ENCODE measurements at regions not wholly inside any gene's neighbourhood (a gene's known extent, or its start where the extent isn't known, plus 50 kb on each side); places are given as distances from the start of the nearest gene placed in this dataset.
A peak's percentile ranks its signal among the peaks of the same experiment; 100 is the strongest.

GRCh38 chr1:79177844-79178243 is 171.3 kb upstream of the ADGRL4 start:
- H3K9ac ChIP-seq, result no peak overlapping the region
- H3K79me2 ChIP-seq (ENCODE audit: insufficient read depth), result no peaks in the 10 kb centered on the region
- H3K9me3 ChIP-seq (ENCODE audit: low read depth), result no peaks in the 10 kb centered on the region
- H3K4me1 ChIP-seq (ENCODE audit: insufficient read depth), result no peaks in the 10 kb centered on the region
- no peak overlapping the region for H3K4me3 ChIP-seq
- WGBS, 2 experiments (ENCODE audit: low coverage in 1 of 2, low lambda C conversion rate in 2 of 2, missing lambda C conversion rate in 2 of 2), result 27 to 45% methylated on average over 1 of the region's 1 CpG
- no peaks in the 10 kb centered on the region for H4K20me1 ChIP-seq (ENCODE audit: insufficient read depth)
- no peak for DNase-seq
- TF ChIP-seq EZH2 (IDR thresholded peaks at IDR 0.05; ENCODE audit: insufficient read depth, poor library complexity, severe bottlenecking), result no peak
- no peak for TF ChIP-seq EZH2phosphoT487 (IDR thresholded peaks at IDR 0.05; ENCODE audit: insufficient read depth, low read depth)
- no peaks in the 10 kb centered on the region for H3F3A ChIP-seq (ENCODE audit: insufficient read depth)
- 0 out of 2 replicates have a peak overlapping the region, but pooled peaks have one; percentile 14 for H2AFZ ChIP-seq
- no peak overlapping the region for H3K27ac ChIP-seq
- no peaks in the 10 kb centered on the region for H3K9me2 ChIP-seq (ENCODE audit: insufficient read depth)
- H3K4me2 ChIP-seq (ENCODE audit: unreplicated experiment), result no peak overlapping the region
- H3K36me3 ChIP-seq (ENCODE audit: low read depth), result no peaks in the 10 kb centered on the region
- in situ Hi-C loops (cut with MboI), result loop anchor here (25.0 kb wide), 1 partner anchor 491 kb away; no protein-coding TSS in a partner anchor
- H3K27me3 ChIP-seq (replicated peaks; ENCODE audit: insufficient read depth), result no peaks in the 10 kb centered on the region

DNA sequence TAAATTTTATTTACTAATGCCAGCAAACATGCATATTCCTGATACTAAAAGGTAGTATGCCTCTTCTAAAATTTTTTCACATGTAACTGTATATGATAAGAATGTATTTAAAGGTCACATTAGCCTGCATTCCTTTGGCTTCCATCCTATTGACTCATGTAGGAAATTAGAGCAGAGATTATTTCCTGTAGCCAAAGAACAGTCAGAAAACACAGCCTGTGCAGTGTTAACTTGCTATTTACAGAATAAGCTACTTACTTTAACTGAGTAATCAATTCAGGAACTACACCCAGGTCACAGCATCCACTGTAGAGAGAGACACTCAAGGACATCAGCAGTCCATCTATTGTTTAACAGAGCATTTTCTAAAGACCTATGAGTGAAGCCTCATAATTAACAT is 154.5 kb upstream of the ADGRL4 start:
- H3K4me1 ChIP-seq (ENCODE audit: insufficient read depth), result peaks cover 15% of the 10 kb centered on the region
- peak overlapping the region; percentile 48 for H3K4me2 ChIP-seq (ENCODE audit: unreplicated experiment)
- DNase-seq, result peak; percentile 56

GRCh38 chr1:79155991-79156390 is 149.5 kb upstream of the ADGRL4 start:
- no peaks in the 10 kb centered on the region for H3K27me3 ChIP-seq (replicated peaks; ENCODE audit: insufficient read depth)
- no peak for TF ChIP-seq EZH2phosphoT487 (IDR thresholded peaks at IDR 0.05; ENCODE audit: insufficient read depth, low read depth)
- no peak for TF ChIP-seq EZH2 (IDR thresholded peaks at IDR 0.05; ENCODE audit: insufficient read depth, poor library complexity, severe bottlenecking)
- H4K20me1 ChIP-seq (ENCODE audit: insufficient read depth), result no peaks in the 10 kb centered on the region
- in situ Hi-C loops (cut with MboI), result no loop called here
- no peak overlapping the region for H3K9ac ChIP-seq
- no peak for DNase-seq
- WGBS, 2 experiments (ENCODE audit: low coverage in 1 of 2, low lambda C conversion rate in 2 of 2, missing lambda C conversion rate in 2 of 2), result 96 to 100% methylated on average over 1 of the region's 1 CpG
- no peaks in the 10 kb centered on the region; the same call in 1 of the 2 replicates for H3K9me2 ChIP-seq (ENCODE audit: insufficient read depth)
- H3K36me3 ChIP-seq (ENCODE audit: low read depth), result no peaks in the 10 kb centered on the region
- H3K4me1 ChIP-seq (ENCODE audit: insufficient read depth), result peaks cover 6% of the 10 kb centered on the region
- no peaks in the 10 kb centered on the region for H3K79me2 ChIP-seq (ENCODE audit: insufficient read depth)
- no peak overlapping the region for H3K4me2 ChIP-seq (ENCODE audit: unreplicated experiment)
- no peaks in the 10 kb centered on the region for H3K9me3 ChIP-seq (ENCODE audit: low read depth)
- no peak overlapping the region for H2AFZ ChIP-seq
- no peak overlapping the region for H3K27ac ChIP-seq
- no peaks in the 10 kb centered on the region for H3F3A ChIP-seq (ENCODE audit: insufficient read depth)
- H3K4me3 ChIP-seq, result no peak overlapping the region

More for the DNA sequence above, 154.5 kb upstream of the ADGRL4 start:
- H3K36me3 ChIP-seq (ENCODE audit: low read depth), result no peaks in the 10 kb centered on the region
- H3K27me3 ChIP-seq (replicated peaks; ENCODE audit: insufficient read depth), result no peaks in the 10 kb centered on the region
- no peaks in the 10 kb centered on the region for H3F3A ChIP-seq (ENCODE audit: insufficient read depth)
- in situ Hi-C loops (cut with MboI), result no loop called here
- TF ChIP-seq EZH2phosphoT487 (IDR thresholded peaks at IDR 0.05; ENCODE audit: insufficient read depth, low read depth) (no peak), EZH2 (IDR thresholded peaks at IDR 0.05; ENCODE audit: insufficient read depth, poor library complexity, severe bottlenecking) (no peak)
- no peak overlapping the region for H3K27ac ChIP-seq
- H3K9ac ChIP-seq, result no peak overlapping the region
- H3K79me2 ChIP-seq (ENCODE audit: insufficient read depth), result no peaks in the 10 kb centered on the region
- peak overlapping the region; percentile 55 for H2AFZ ChIP-seq
- no peaks in the 10 kb centered on the region for H3K9me2 ChIP-seq (ENCODE audit: insufficient read depth)
- no peaks in the 10 kb centered on the region for H3K9me3 ChIP-seq (ENCODE audit: low read depth)
- H3K4me3 ChIP-seq, result no peak overlapping the region
- no peaks in the 10 kb centered on the region for H4K20me1 ChIP-seq (ENCODE audit: insufficient read depth)

GRCh38 chr1:79151006-79151796 is 144.7 kb upstream of the ADGRL4 start:
- Histone ChIP-seq H3K4me3 (no peak overlapping the region), H3K79me2 (ENCODE audit: insufficient read depth) (no peaks in the 10 kb centered on the region), H3K9me3 (ENCODE audit: low read depth) (no peaks in the 10 kb centered on the region), H3K9ac (no peak overlapping the region), H3K36me3 (ENCODE audit: low read depth) (no peaks in the 10 kb centered on the region), H2AFZ (0 out of 2 replicates have a peak overlapping the region, but pooled peaks have one; percentile 6), H3K4me2 (ENCODE audit: unreplicated experiment) (no peak overlapping the region), H4K20me1 (ENCODE audit: insufficient read depth) (no peaks in the 10 kb centered on the region), H3F3A (ENCODE audit: insufficient read depth) (no peaks in the 10 kb centered on the region), H3K27ac (no peak overlapping the region), H3K9me2 (ENCODE audit: insufficient read depth) (no peaks in the 10 kb centered on the region; the same call in 1 of the 2 replicates), H3K4me1 (ENCODE audit: insufficient read depth) (no peaks in the 10 kb centered on the region), H3K27me3 (replicated peaks; ENCODE audit: insufficient read depth) (no peaks in the 10 kb centered on the region)
- in situ Hi-C loops (cut with MboI), result no loop called here
- 46 to 57% methylated on average over 6 of the region's 6 CpGs for WGBS, 2 experiments (ENCODE audit: low coverage in 1 of 2, low lambda C conversion rate in 2 of 2, missing lambda C conversion rate in 2 of 2)
- no peak for DNase-seq
- TF ChIP-seq EZH2 (IDR thresholded peaks at IDR 0.05; ENCODE audit: insufficient read depth, poor library complexity, severe bottlenecking), result no peak
- no peak for TF ChIP-seq EZH2phosphoT487 (IDR thresholded peaks at IDR 0.05; ENCODE audit: insufficient read depth, low read depth)

Data from GM23248 (cell line).